ENCODE measurements at regions not wholly inside any gene's neighbourhood (a gene's known extent, or its start where the extent isn't known, plus 50 kb on each side); places are given as distances from the start of the nearest gene placed in this dataset.

DNA sequence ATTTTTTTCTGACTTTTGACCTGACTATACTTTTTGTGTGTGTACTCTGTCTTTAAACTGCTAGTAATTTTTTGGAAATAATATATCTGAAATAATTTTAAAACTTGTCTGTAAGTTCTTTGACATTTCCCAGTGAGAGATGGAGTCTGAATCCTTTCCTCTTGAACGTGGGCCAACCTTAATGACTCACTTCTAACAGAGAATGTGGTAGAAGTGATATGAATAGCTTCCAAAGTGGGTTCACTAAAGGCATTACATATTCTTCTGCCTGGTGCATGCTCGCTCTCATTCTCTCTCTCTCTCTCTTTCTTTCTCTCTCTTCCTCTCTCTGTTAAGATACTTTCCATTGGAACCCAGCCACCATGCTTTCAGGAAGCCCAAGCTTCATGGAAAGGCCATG, 108.7 kb upstream of the FERMT1 start:
- WGBS (ENCODE audit: insufficient coverage, insufficient replicate concordance, low lambda C conversion rate, missing lambda C conversion rate), result 0% methylated on average over 2 of the region's 2 CpGs
- ChIA-PET RAD21 (ENCODE audit: unreplicated experiment) (interaction anchor here (1.3 kb wide), 1 partner anchor 47 kb away, joined by 3 read pairs; no protein-coding TSS in a partner anchor), SMC1A (ENCODE audit: uncharacterized antibody, unreplicated experiment) (no interaction called here), CTCF (no interaction called here), POLR2A (no interaction called here)
- Histone ChIP-seq H3K36me3 (ENCODE audit: control insufficient read depth in 2 of 2, insufficient read depth in 2 of 2, low read length in 1 of 2) (no peaks in the 10 kb centered on the region), H3K27me3 (replicated peaks in 1 of 2; ENCODE audit: control insufficient read depth in 2 of 2, insufficient read depth in 2 of 2, low read length in 1 of 2) (no peaks in the 10 kb centered on the region), H3K4me3 (no peak overlapping the region), H3K9me3 (replicated peaks; ENCODE audit: control insufficient read depth, insufficient read depth, low read length) (no peaks in the 10 kb centered on the region), H3K79me2 (ENCODE audit: control insufficient read depth, insufficient read depth, low read length) (no peaks in the 10 kb centered on the region), H3K9ac (ENCODE audit: control insufficient read depth, insufficient read depth, low read length) (no peak overlapping the region), H4K20me1 (ENCODE audit: control insufficient read depth, insufficient read depth) (no peaks in the 10 kb centered on the region), H3K4me2 (ENCODE audit: control insufficient read depth, insufficient read depth) (no peak overlapping the region), H3K27ac (ENCODE audit: control insufficient read depth, insufficient read depth) (no peak overlapping the region), H2AFZ (ENCODE audit: control insufficient read depth, low read depth, low read length) (no peak overlapping the region), H3K4me1 (ENCODE audit: control insufficient read depth, insufficient read depth, low read length) (no peaks in the 10 kb centered on the region)
- BruUV-seq (replicated peaks), result no TSS peak
- no peak for DNase-seq (ENCODE audit: low read depth, low spot score)
- no peak for FAIRE-seq
- ATAC-seq, result peak; percentile 33; the same call in 1 of the 3 replicates
- no peak for TF ChIP-seq MYC (IDR thresholded peaks at IDR 0.05; ENCODE audit: insufficient read depth, insufficient read length, insufficient replicate concordance, low read length, severe bottlenecking)
- no peak for TF ChIP-seq TARDBP (IDR thresholded peaks at IDR 0.05; ENCODE audit: borderline replicate concordance)
- TF ChIP-seq, protein P1, sequence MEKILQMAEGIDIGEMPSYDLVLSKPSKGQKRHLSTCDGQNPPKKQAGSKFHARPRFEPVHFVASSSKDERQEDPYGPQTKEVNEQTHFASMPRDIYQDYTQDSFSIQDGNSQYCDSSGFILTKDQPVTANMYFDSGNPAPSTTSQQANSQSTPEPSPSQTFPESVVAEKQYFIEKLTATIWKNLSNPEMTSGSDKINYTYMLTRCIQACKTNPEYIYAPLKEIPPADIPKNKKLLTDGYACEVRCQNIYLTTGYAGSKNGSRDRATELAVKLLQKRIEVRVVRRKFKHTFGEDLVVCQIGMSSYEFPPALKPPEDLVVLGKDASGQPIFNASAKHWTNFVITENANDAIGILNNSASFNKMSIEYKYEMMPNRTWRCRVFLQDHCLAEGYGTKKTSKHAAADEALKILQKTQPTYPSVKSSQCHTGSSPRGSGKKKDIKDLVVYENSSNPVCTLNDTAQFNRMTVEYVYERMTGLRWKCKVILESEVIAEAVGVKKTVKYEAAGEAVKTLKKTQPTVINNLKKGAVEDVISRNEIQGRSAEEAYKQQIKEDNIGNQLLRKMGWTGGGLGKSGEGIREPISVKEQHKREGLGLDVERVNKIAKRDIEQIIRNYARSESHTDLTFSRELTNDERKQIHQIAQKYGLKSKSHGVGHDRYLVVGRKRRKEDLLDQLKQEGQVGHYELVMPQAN (conservative IDR thresholded peaks at IDR 0.05), result no peak
- no peak for TF ChIP-seq IKZF1 (conservative IDR thresholded peaks at IDR 0.05)
- no peak for TF ChIP-seq HDGF (IDR thresholded peaks at IDR 0.05)
- no peak for TF ChIP-seq RAD21 (IDR thresholded peaks at IDR 0.05; ENCODE audit: insufficient read depth, low read depth, low read length)
- TF ChIP-seq NR2C2 (IDR thresholded peaks at IDR 0.05; ENCODE audit: borderline replicate concordance, control insufficient read depth, insufficient read length, low read depth), result no peak
- no peak for TF ChIP-seq JUNB (IDR thresholded peaks at IDR 0.05)
- no peak for TF ChIP-seq MXI1 (IDR thresholded peaks at IDR 0.05; ENCODE audit: low read depth, low read length)
- TF ChIP-seq SMC3 (IDR thresholded peaks at IDR 0.05; ENCODE audit: borderline replicate concordance, low read length), result no peak
- TF ChIP-seq, protein P2, sequence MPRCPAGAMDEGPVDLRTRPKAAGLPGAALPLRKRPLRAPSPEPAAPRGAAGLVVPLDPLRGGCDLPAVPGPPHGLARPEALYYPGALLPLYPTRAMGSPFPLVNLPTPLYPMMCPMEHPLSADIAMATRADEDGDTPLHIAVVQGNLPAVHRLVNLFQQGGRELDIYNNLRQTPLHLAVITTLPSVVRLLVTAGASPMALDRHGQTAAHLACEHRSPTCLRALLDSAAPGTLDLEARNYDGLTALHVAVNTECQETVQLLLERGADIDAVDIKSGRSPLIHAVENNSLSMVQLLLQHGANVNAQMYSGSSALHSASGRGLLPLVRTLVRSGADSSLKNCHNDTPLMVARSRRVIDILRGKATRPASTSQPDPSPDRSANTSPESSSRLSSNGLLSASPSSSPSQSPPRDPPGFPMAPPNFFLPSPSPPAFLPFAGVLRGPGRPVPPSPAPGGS (IDR thresholded peaks at IDR 0.05; ENCODE audit: borderline replicate concordance, insufficient read depth, low read depth, low read length, poor library complexity, severe bottlenecking), result no peak
- intact Hi-C loops (cut with micrococcal nuclease; ENCODE audit: unreplicated experiment), result no loop called here
- in situ Hi-C loops (cut with MboI), result no loop called here

All from GM12878 (cell line).